HCT116 (cell line): ENCODE measurements at regions not wholly inside any gene's neighbourhood (a gene's known extent, or its start where the extent isn't known, plus 50 kb on each side); places are given as distances from the start of the nearest gene placed in this dataset.

Experiments used
- ATAC-seq: fragments of 200-7000 bp; cut with Tn5 transposase; 2 replicates; pipeline ENCODE4 v1.9.1; 2020; ENCODE audit warnings: mild to moderate bottlenecking, moderate library complexity
- BruUV-seq: library from RNA; stranded (reverse); fragments of 400-500 nt; replicated peaks from 2 replicates; lab custom pipeline; 2021; lab: Mats Ljungman, UMichigan
- CTCF ChIA-PET: fragments of 300-600 bp; sonication (Branson Sonifier 250); formaldehyde crosslinking; loops from one replicate; lab custom pipeline; 2021; ENCODE audit warnings: antibody characterized with exemption; lab: Charles Lee
- POLR2A ChIA-PET: fragments of 300-600, 350-600 bp; sonication (Branson Sonifier 250); formaldehyde crosslinking; loops from one replicate; lab custom pipeline; 2021; ENCODE audit warnings: antibody characterized with exemption; lab: Charles Lee
- RAD21 ChIA-PET, 2 experiments: fragments of 300-600 bp; sonication (Branson Sonifier 250); formaldehyde crosslinking; loops; one replicate each; lab custom pipeline; 2023; ENCODE audit warnings: low total read pairs in 2 of 2; ENCODE audit not compliant: uncharacterized antibody in 2 of 2, unreplicated experiment in 2 of 2, low non-redundant PET in 1 of 2; lab: Charles Lee
- DNase-seq: peaks from one replicate; pipeline ENCODE4 v3.0.0-alpha.2; 2010; ENCODE audit warnings: low read depth, low spot score
- H2AFZ ChIP-seq: fragments of 200-600 bp; shearing (Covaris generic), sonication (generic); 2 replicates; pipeline ENCODE4 v1.6.1; 2017; ENCODE audit warnings: low read depth, mixed run types, mixed read lengths, antibody characterized with exemption, low read length; ENCODE audit not compliant: poor library complexity, severe bottlenecking
- H3K27ac ChIP-seq: 2 replicates; pipeline ENCODE4 v1.5.1; 2012; ENCODE audit warnings: low read depth, low read length
- H3K27me3 ChIP-seq: fragments of 200-600 bp; sonication (generic); 2 replicates; pipeline ENCODE4 v1.6.1; 2016; ENCODE audit warnings: mixed run types, low read length, mixed read lengths; ENCODE audit not compliant: insufficient read depth
- H3K36me3 ChIP-seq, 2 experiments: fragments of 200-500 bp in 1 of 2; fragments of 200-600 bp in 1 of 2; sonication (Bioruptor generic) in 1 of 2; sonication (generic) in 1 of 2; 2 replicates each; pipeline versions ENCODE4 v1.5.1 to v1.6.1; 2014 to 2016; ENCODE audit warnings: low read length in 2 of 2, inconsistent platforms in 1 of 2, mixed read lengths in 1 of 2, mixed run types in 1 of 2; ENCODE audit not compliant: insufficient read depth in 2 of 2, control insufficient read depth in 1 of 2
- H3K4me1 ChIP-seq, 2 experiments: fragments of 200-600 bp in 1 of 2; sonication (generic) in 1 of 2; 2 replicates each; pipeline versions ENCODE4 v1.5.1 to v1.6.1; 2012 to 2017; ENCODE audit warnings: low read length in 2 of 2, inconsistent platforms in 1 of 2, mild to moderate bottlenecking in 1 of 2, mixed read lengths in 1 of 2, mixed run types in 1 of 2, moderate library complexity in 1 of 2; ENCODE audit not compliant: insufficient read depth in 2 of 2, control insufficient read depth in 1 of 2
- H3K4me2 ChIP-seq: fragments of 200-600 bp; sonication (generic); 2 replicates; pipeline ENCODE4 v1.6.1; 2017; ENCODE audit warnings: mixed run types, low read length, mixed read lengths
- H3K4me3 ChIP-seq, 2 experiments: fragments of 200-600 bp in 1 of 2; sonication (generic) in 1 of 2; replicated peaks in 1 of 2; 2 replicates each; pipeline ENCODE4 v1.5.1; 2011 to 2016; ENCODE audit warnings: low read length in 2 of 2, control low read depth in 1 of 2, low read depth in 1 of 2, mild to moderate bottlenecking in 1 of 2, mixed read lengths in 1 of 2, mixed run types in 1 of 2
- H3K79me2 ChIP-seq: fragments of 200-600 bp; sonication (generic); 2 replicates; pipeline ENCODE4 v1.6.1; 2017; ENCODE audit warnings: mild to moderate bottlenecking, mixed run types, low read length, moderate library complexity, mixed read lengths; ENCODE audit not compliant: insufficient read depth
- H3K9ac ChIP-seq: fragments of 200-600 bp; sonication (generic); 2 replicates; pipeline ENCODE4 v1.6.1; 2016; ENCODE audit warnings: low read length, mixed read lengths
- H3K9me2 ChIP-seq: fragments of 200-600 bp; sonication (generic), shearing (Covaris generic); 2 replicates; pipeline ENCODE4 v1.6.1; 2017; ENCODE audit warnings: mixed run types, mild to moderate bottlenecking, moderate library complexity; ENCODE audit not compliant: insufficient read depth
- H3K9me3 ChIP-seq, 2 experiments: fragments of 200-500 bp in 1 of 2; fragments of 200-600 bp in 1 of 2; sonication (Bioruptor generic) in 1 of 2; sonication (generic) in 1 of 2; 2 replicates each; pipeline ENCODE4 v1.6.1; 2014 to 2017; ENCODE audit warnings: low read length in 2 of 2, mixed read lengths in 2 of 2, inconsistent platforms in 1 of 2, low read depth in 1 of 2, mild to moderate bottlenecking in 1 of 2, mixed run types in 1 of 2, moderate library complexity in 1 of 2; ENCODE audit not compliant: control insufficient read depth in 1 of 2, insufficient read depth in 1 of 2
- H4K20me1 ChIP-seq: fragments of 200-600 bp; sonication (generic), shearing (Covaris generic); 2 replicates; pipeline ENCODE4 v1.6.1; 2017; ENCODE audit warnings: mixed run types, mild to moderate bottlenecking, moderate library complexity; ENCODE audit not compliant: insufficient read depth
- CTCF ChIP-seq, 3 experiments: fragments of 200-600 bp in 1 of 3; sonication (generic) in 1 of 3; IDR thresholded peaks in 2 of 3; conservative IDR thresholded peaks in 1 of 3; 2 replicates each; pipeline ENCODE4 v1.5.1; 2012 to 2017; ENCODE audit warnings: low read depth in 2 of 3, low read length in 2 of 3, antibody characterized with exemption in 1 of 3, borderline replicate concordance in 1 of 3, control low read depth in 1 of 3, mild to moderate bottlenecking in 1 of 3, mixed read lengths in 1 of 3, mixed run types in 1 of 3, moderate library complexity in 1 of 3; ENCODE audit not compliant: insufficient read depth in 1 of 3
- EGR1 ChIP-seq: IDR thresholded peaks from 2 replicates; pipeline ENCODE4 v1.6.1; 2012; ENCODE audit warnings: low read depth
- ELF1 ChIP-seq: IDR thresholded peaks from 2 replicates; pipeline ENCODE4 v1.6.1; 2012; ENCODE audit warnings: low read depth, borderline replicate concordance
- EZH2 ChIP-seq: fragments of 200-600 bp; sonication (generic); IDR thresholded peaks from 2 replicates; pipeline ENCODE4 v1.6.1; 2017; ENCODE audit warnings: antibody characterized with exemption, mixed run types
- EZH2phosphoT487 ChIP-seq: fragments of 200-600 bp; IDR thresholded peaks from 2 replicates; pipeline ENCODE4 v1.6.1; 2018; ENCODE audit warnings: antibody characterized with exemption, borderline replicate concordance
- FOSL1 ChIP-seq: IDR thresholded peaks from 2 replicates; pipeline ENCODE4 v1.6.1; 2012; ENCODE audit warnings: low read depth
- MAX ChIP-seq: IDR thresholded peaks from 2 replicates; pipeline ENCODE4 v1.6.1; 2012
- POLR2AphosphoS5 ChIP-seq: IDR thresholded peaks from 2 replicates; pipeline ENCODE4 v1.6.1; 2011; ENCODE audit warnings: mild to moderate bottlenecking, low read depth, low read length, moderate library complexity
- RAD21 ChIP-seq: IDR thresholded peaks from 2 replicates; pipeline ENCODE4 v1.6.1; 2012; ENCODE audit warnings: low read depth, mild to moderate bottlenecking
- SRF ChIP-seq: IDR thresholded peaks from 2 replicates; pipeline ENCODE4 v1.6.1; 2012; ENCODE audit warnings: low read depth
- ZNF274 ChIP-seq: fragments of 200-500 bp; sonication (Bioruptor generic); IDR thresholded peaks from 2 replicates; pipeline ENCODE4 v1.6.1; 2014; ENCODE audit warnings: mild to moderate bottlenecking, low read depth, low read length, inconsistent platforms
- intact Hi-C: fragments of 100-400 bp; cut with micrococcal nuclease; formaldehyde crosslinking; loops from 2 replicates; pipeline ENCODE4 v1.10.0; 2022
- TF ChIP-seq, protein P1 (sequence below): IDR thresholded peaks from 2 replicates; pipeline ENCODE4 v1.6.1; 2012

GRCh38 chr1:56019922-56020321, 559.4 kb downstream of the PLPP3 start:
- DNase-seq = no peak
- POLR2A ChIA-PET = no interaction called here
- Histone ChIP-seq H4K20me1 (no peaks in the 10 kb centered on the region), H3K9me3 (no peaks in the 10 kb centered on the region), H3K36me3 (no peaks in the 10 kb centered on the region), H3K4me1 (no peaks in the 10 kb centered on the region), H3K27ac (no peak overlapping the region), H3K27me3 (no peaks in the 10 kb centered on the region), H3K4me2 (no peak overlapping the region), H3K9ac (no peak overlapping the region)
- CTCF ChIA-PET = no interaction called here
- BruUV-seq = no TSS peak
- TF ChIP-seq SRF (no peak), EZH2 (no peak), ZNF274 (no peak), FOSL1 (no peak), EZH2phosphoT487 (no peak), ELF1 (no peak), MAX (no peak), RAD21 (no peak), EGR1 (no peak), POLR2AphosphoS5 (no peak), CTCF (IDR thresholded peaks at IDR 0.05 in 2 of 3, conservative IDR thresholded peaks at IDR 0.05 in 1 of 3; ENCODE audit: borderline replicate concordance in 1 of 3, insufficient read depth in 1 of 3, low read depth in 2 of 3, low read length in 2 of 3) (no peak)
- TF ChIP-seq, protein P1, sequence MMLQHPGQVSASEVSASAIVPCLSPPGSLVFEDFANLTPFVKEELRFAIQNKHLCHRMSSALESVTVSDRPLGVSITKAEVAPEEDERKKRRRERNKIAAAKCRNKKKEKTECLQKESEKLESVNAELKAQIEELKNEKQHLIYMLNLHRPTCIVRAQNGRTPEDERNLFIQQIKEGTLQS = no peak
- TF ChIP-seq, all 23 proteins: peak for 0
- no peak for ATAC-seq
- intact Hi-C loops = no loop called here
- Histone ChIP-seq H3K79me2 (no peaks in the 10 kb centered on the region), H3K4me3 (no peak overlapping the region), H3K9me2 (no peaks in the 10 kb centered on the region), H2AFZ (no peak overlapping the region)
- RAD21 ChIA-PET = no interaction called here
